Hepatocyte (in vitro differentiated cells): ENCODE measurements at regions not wholly inside any gene's neighbourhood (a gene's known extent, or its start where the extent isn't known, plus 50 kb on each side); places are given as distances from the start of the nearest gene placed in this dataset.

Experiments
- EZH2 ChIP-seq: fragments of 200-600 bp; sonication (generic); IDR thresholded peaks from 2 replicates; pipeline ENCODE4 v1.6.1; 2016; ENCODE audit warnings: antibody characterized with exemption, mild to moderate bottlenecking, borderline replicate concordance
- EZH2phosphoT487 ChIP-seq: fragments of 200-600 bp; sonication (generic); IDR thresholded peaks from one replicate; pipeline ENCODE4 v1.6.1; 2018; ENCODE audit warnings: antibody characterized with exemption, mild to moderate bottlenecking, low read depth, moderate library complexity; ENCODE audit not compliant: unreplicated experiment, severe bottlenecking
- TF ChIP-seq, protein P1 (sequence below): fragments of 200-600 bp; sonication (generic); IDR thresholded peaks from 2 replicates; pipeline ENCODE4 v1.5.1; 2016; ENCODE audit warnings: antibody characterized with exemption, mild to moderate bottlenecking; ENCODE audit not compliant: poor library complexity

DNA sequence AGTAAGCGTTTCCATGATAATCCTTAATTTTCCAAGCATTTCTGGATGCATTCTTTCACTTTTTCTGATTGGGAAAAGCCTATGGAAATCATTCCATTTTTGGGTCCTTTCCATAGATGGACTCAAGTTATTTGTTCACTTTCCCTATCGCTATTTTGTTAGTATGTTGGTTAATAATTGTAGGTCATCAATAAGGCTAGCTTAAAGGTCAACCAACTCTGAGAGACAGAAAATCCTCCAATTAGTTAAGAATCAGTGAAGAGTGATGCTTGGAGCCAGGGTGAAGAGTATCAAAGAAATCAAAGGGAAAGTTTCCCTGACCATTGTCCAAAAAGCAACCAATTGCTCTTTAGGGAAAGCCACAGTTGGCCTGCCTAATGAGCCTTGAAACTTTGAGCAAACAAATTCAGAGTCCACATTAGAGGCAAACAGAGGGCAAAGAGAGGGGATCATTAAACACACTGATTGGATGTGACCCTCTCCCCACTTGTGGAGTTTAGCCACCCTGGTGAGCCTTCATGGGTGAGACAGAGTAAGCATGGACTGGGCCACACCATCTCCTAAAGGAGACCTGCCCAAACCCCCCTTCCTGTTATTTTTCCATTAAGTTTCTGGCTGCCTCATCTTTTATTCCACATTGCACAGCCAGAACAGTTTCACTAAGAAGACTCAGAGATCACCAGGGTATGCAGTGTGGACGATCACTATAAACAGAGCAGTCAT lies 133.4 kb upstream of the DYNLRB2 start:
- TF ChIP-seq, protein P1, sequence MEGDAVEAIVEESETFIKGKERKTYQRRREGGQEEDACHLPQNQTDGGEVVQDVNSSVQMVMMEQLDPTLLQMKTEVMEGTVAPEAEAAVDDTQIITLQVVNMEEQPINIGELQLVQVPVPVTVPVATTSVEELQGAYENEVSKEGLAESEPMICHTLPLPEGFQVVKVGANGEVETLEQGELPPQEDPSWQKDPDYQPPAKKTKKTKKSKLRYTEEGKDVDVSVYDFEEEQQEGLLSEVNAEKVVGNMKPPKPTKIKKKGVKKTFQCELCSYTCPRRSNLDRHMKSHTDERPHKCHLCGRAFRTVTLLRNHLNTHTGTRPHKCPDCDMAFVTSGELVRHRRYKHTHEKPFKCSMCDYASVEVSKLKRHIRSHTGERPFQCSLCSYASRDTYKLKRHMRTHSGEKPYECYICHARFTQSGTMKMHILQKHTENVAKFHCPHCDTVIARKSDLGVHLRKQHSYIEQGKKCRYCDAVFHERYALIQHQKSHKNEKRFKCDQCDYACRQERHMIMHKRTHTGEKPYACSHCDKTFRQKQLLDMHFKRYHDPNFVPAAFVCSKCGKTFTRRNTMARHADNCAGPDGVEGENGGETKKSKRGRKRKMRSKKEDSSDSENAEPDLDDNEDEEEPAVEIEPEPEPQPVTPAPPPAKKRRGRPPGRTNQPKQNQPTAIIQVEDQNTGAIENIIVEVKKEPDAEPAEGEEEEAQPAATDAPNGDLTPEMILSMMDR = no peak
- TF ChIP-seq EZH2phosphoT487 (no peak), EZH2 (no peak)
